ENCODE measurements at regions not wholly inside any gene's neighbourhood (a gene's known extent, or its start where the extent isn't known, plus 50 kb on each side); places are given as distances from the start of the nearest gene placed in this dataset.

- intact Hi-C loops (cut with micrococcal nuclease), result no loop called here
These were observed 109.2 kb upstream of the SMIM23 start for GRCh38 chr5:171676286-171676944.

GRCh38 chr5:171678646-171679045 is 107.0 kb upstream of the SMIM23 start:
- intact Hi-C loops (cut with micrococcal nuclease), result no loop called here

GRCh38 chr5:171680485-171680884 is 105.1 kb upstream of the SMIM23 start:
- intact Hi-C loops (cut with micrococcal nuclease), result no loop called here

GRCh38 chr5:171681061-171681460 is 104.6 kb upstream of the SMIM23 start:
- intact Hi-C loops (cut with micrococcal nuclease), result no loop called here

GRCh38 chr5:171681677-171682076 is 103.9 kb upstream of the SMIM23 start:
- intact Hi-C loops (cut with micrococcal nuclease), result no loop called here

- intact Hi-C loops (cut with micrococcal nuclease), result no loop called here
These were observed 102.8 kb upstream of the SMIM23 start for GRCh38 chr5:171682801-171683200.

GRCh38 chr5:171684169-171684568 is 101.4 kb upstream of the SMIM23 start:
- intact Hi-C loops (cut with micrococcal nuclease), result no loop called here

- intact Hi-C loops (cut with micrococcal nuclease), result no loop called here
These were observed 96.7 kb upstream of the SMIM23 start for GRCh38 chr5:171688696-171689495.

- intact Hi-C loops (cut with micrococcal nuclease), result no loop called here
These were observed 95.7 kb upstream of the SMIM23 start for GRCh38 chr5:171689853-171690417.

GRCh38 chr5:171692107-171692506 is 93.5 kb upstream of the SMIM23 start:
- intact Hi-C loops (cut with micrococcal nuclease), result no loop called here

GRCh38 chr5:171692936-171693335 is 92.7 kb upstream of the SMIM23 start:
- intact Hi-C loops (cut with micrococcal nuclease), result no loop called here

- intact Hi-C loops (cut with micrococcal nuclease), result no loop called here
These were observed 92.2 kb upstream of the SMIM23 start for GRCh38 chr5:171693412-171693811.

GRCh38 chr5:171695804-171696203 is 89.8 kb upstream of the SMIM23 start:
- intact Hi-C loops (cut with micrococcal nuclease), result no loop called here

GRCh38 chr5:171697221-171698102 is 88.2 kb upstream of the SMIM23 start:
- intact Hi-C loops (cut with micrococcal nuclease), result no loop called here

GRCh38 chr5:171700318-171700912 is 85.2 kb upstream of the SMIM23 start:
- intact Hi-C loops (cut with micrococcal nuclease), result no loop called here

GRCh38 chr5:171701100-171701541 is 84.5 kb upstream of the SMIM23 start:
- intact Hi-C loops (cut with micrococcal nuclease), result no loop called here

GRCh38 chr5:171702135-171702770 is 83.4 kb upstream of the SMIM23 start:
- intact Hi-C loops (cut with micrococcal nuclease), result no loop called here

- intact Hi-C loops (cut with micrococcal nuclease), result no loop called here
These were observed 82.5 kb upstream of the SMIM23 start for GRCh38 chr5:171703146-171703545.

- intact Hi-C loops (cut with micrococcal nuclease), result no loop called here
These were observed 80.6 kb upstream of the SMIM23 start for GRCh38 chr5:171705036-171705435.

GRCh38 chr5:171705830-171706468 is 79.7 kb upstream of the SMIM23 start:
- intact Hi-C loops (cut with micrococcal nuclease), result no loop called here
